H9 (cell line): ENCODE measurements at regions not wholly inside any gene's neighbourhood (a gene's known extent, or its start where the extent isn't known, plus 50 kb on each side); places are given as distances from the start of the nearest gene placed in this dataset.

Experiments
- DNase-seq: peaks from one replicate; pipeline ENCODE4 v3.0.0-alpha.2; 2017
- H2AFZ ChIP-seq: one replicate; pipeline ENCODE4 v1.6.1; 2013; ENCODE audit warnings: mild to moderate bottlenecking, low read length, control low read depth, moderate library complexity
- H2AK5ac ChIP-seq: 2 replicates; pipeline ENCODE4 v1.6.1; 2013; ENCODE audit warnings: low read length, control low read depth, mixed read lengths; ENCODE audit not compliant: insufficient read length
- H2BK120ac ChIP-seq: one replicate; pipeline ENCODE4 v1.6.1; 2013; ENCODE audit warnings: low read depth, mild to moderate bottlenecking, low read length, control low read depth, inconsistent platforms; ENCODE audit not compliant: poor library complexity, severe bottlenecking
- H2BK12ac ChIP-seq: 2 replicates; pipeline ENCODE4 v1.6.1; 2013; ENCODE audit warnings: low read length, control low read depth, mixed read lengths, low read depth; ENCODE audit not compliant: insufficient read length
- H2BK15ac ChIP-seq: 2 replicates; pipeline ENCODE4 v1.6.1; 2013; ENCODE audit warnings: low read depth, low read length, control low read depth
- H2BK20ac ChIP-seq: one replicate; pipeline ENCODE4 v1.6.1; 2013; ENCODE audit warnings: low read depth, mild to moderate bottlenecking, low read length, control low read depth, inconsistent platforms; ENCODE audit not compliant: poor library complexity, severe bottlenecking
- H2BK5ac ChIP-seq: 2 replicates; pipeline ENCODE4 v1.6.1; 2013; ENCODE audit warnings: low read length, control low read depth, mixed read lengths; ENCODE audit not compliant: insufficient read length
- H3K14ac ChIP-seq: 2 replicates; pipeline ENCODE4 v1.6.1; 2013; ENCODE audit warnings: low read length, control low read depth; ENCODE audit not compliant: insufficient read depth
- H3K18ac ChIP-seq: 2 replicates; pipeline ENCODE4 v1.6.1; 2013; ENCODE audit warnings: low read depth, mild to moderate bottlenecking, mixed read lengths, low read length, control low read depth; ENCODE audit not compliant: insufficient read length
- H3K23ac ChIP-seq: 2 replicates; pipeline ENCODE4 v1.6.1; 2013; ENCODE audit warnings: low read length, control low read depth, mixed read lengths, low read depth; ENCODE audit not compliant: insufficient read length
- H3K23me2 ChIP-seq: 2 replicates; pipeline ENCODE4 v1.6.1; 2013; ENCODE audit warnings: low read depth, mild to moderate bottlenecking, mixed read lengths, low read length, control low read depth; ENCODE audit not compliant: insufficient read length, poor library complexity, severe bottlenecking
- H3K27ac ChIP-seq: 2 replicates; pipeline ENCODE4 v1.5.1; 2013; ENCODE audit warnings: low read length, control low read depth, mixed read lengths, low read depth; ENCODE audit not compliant: insufficient read length
- H3K27me3 ChIP-seq: 2 replicates; pipeline ENCODE4 v1.6.1; 2013; ENCODE audit warnings: low read length, control low read depth, inconsistent platforms; ENCODE audit not compliant: insufficient read depth
- H3K4ac ChIP-seq: 2 replicates; pipeline ENCODE4 v1.6.1; 2013; ENCODE audit warnings: low read depth, mild to moderate bottlenecking, control low read depth, inconsistent platforms, low read length, moderate library complexity
- H3K4me1 ChIP-seq: 2 replicates; pipeline ENCODE4 v1.6.1; 2013; ENCODE audit warnings: low read length, control low read depth, inconsistent platforms; ENCODE audit not compliant: insufficient read depth
- H3K4me2 ChIP-seq: 2 replicates; pipeline ENCODE4 v1.6.1; 2013; ENCODE audit warnings: low read length, control low read depth, mixed read lengths; ENCODE audit not compliant: insufficient read length, insufficient read depth
- H3K56ac ChIP-seq: 2 replicates; pipeline ENCODE4 v1.6.1; 2013; ENCODE audit warnings: low read depth, mild to moderate bottlenecking, mixed read lengths, low read length, control low read depth; ENCODE audit not compliant: insufficient read length
- H3K79me1 ChIP-seq: 2 replicates; pipeline ENCODE4 v1.6.1; 2013; ENCODE audit warnings: low read depth, mild to moderate bottlenecking, moderate library complexity, low read length, control low read depth, inconsistent platforms; ENCODE audit not compliant: insufficient read depth, poor library complexity, severe bottlenecking
- H3K79me2 ChIP-seq: 2 replicates; pipeline ENCODE4 v1.6.1; 2013; ENCODE audit warnings: low read length, control low read depth, inconsistent platforms; ENCODE audit not compliant: insufficient read depth
- H3K9ac ChIP-seq: 2 replicates; pipeline ENCODE4 v1.6.1; 2013; ENCODE audit warnings: low read length, control low read depth, mixed read lengths; ENCODE audit not compliant: insufficient read length; ENCODE audit errors: extremely low read depth
- H3K9me3 ChIP-seq: one replicate; pipeline ENCODE4 v1.6.1; 2013; ENCODE audit warnings: low read depth, low read length, inconsistent platforms; ENCODE audit not compliant: control insufficient read depth
- H3T11ph ChIP-seq: one replicate; pipeline ENCODE4 v1.6.1; 2013; ENCODE audit warnings: mild to moderate bottlenecking, low read length, control low read depth, inconsistent platforms
- H4K20me1 ChIP-seq: one replicate; pipeline ENCODE4 v1.6.1; 2013; ENCODE audit not compliant: control insufficient read depth, insufficient read length, insufficient read depth
- H4K5ac ChIP-seq: 2 replicates; pipeline ENCODE4 v1.6.1; 2013; ENCODE audit warnings: low read depth, mild to moderate bottlenecking, mixed read lengths, low read length, control low read depth; ENCODE audit not compliant: insufficient read length
- H4K8ac ChIP-seq: replicated peaks from 2 replicates; pipeline ENCODE4 v1.6.1; 2013; ENCODE audit warnings: low read length, control low read depth, mixed read lengths, low read depth; ENCODE audit not compliant: insufficient read length
- H4K91ac ChIP-seq: 2 replicates; pipeline ENCODE4 v1.6.1; 2013; ENCODE audit warnings: low read depth, mild to moderate bottlenecking, moderate library complexity, mixed read lengths, low read length, control low read depth; ENCODE audit not compliant: insufficient read length
- H3K27ac Mint-ChIP-seq, 3 experiments: 2 replicates in 2 of 3; 3 replicates in 1 of 3; pipeline ENCODE4 v1.8.0; 2020 to 2021; ENCODE audit warnings: mixed read lengths in 3 of 3, mild to moderate bottlenecking in 1 of 3, moderate library complexity in 1 of 3
- H3K27me3 Mint-ChIP-seq: 2 replicates; pipeline ENCODE4 v1.8.0; 2021; ENCODE audit warnings: low read depth, mild to moderate bottlenecking, moderate library complexity, mixed read lengths
- H3K36me3 Mint-ChIP-seq, 3 experiments: 2 replicates in 2 of 3; 3 replicates in 1 of 3; pipeline ENCODE4 v1.8.0; 2020 to 2021; ENCODE audit warnings: low read depth in 3 of 3, mixed read lengths in 3 of 3; ENCODE audit not compliant: insufficient read depth in 1 of 3
- H3K4me1 Mint-ChIP-seq, 2 experiments: 2 replicates each; pipeline ENCODE4 v1.8.0; 2020; ENCODE audit warnings: mixed read lengths in 2 of 2
- H3K4me3 Mint-ChIP-seq, 2 experiments: 2 replicates in 1 of 2; 3 replicates in 1 of 2; pipeline ENCODE4 v1.8.0; 2020 to 2021; ENCODE audit warnings: mild to moderate bottlenecking in 2 of 2, mixed read lengths in 2 of 2, moderate library complexity in 1 of 2
- H3K9me3 Mint-ChIP-seq, 2 experiments: 2 replicates in 1 of 2; 3 replicates in 1 of 2; pipeline ENCODE4 v1.8.0; 2020; ENCODE audit warnings: mild to moderate bottlenecking in 2 of 2, mixed read lengths in 2 of 2, moderate library complexity in 1 of 2
- WGBS: extraction: QIAGEN DNeasy Blood & Tissue Kit; methylation state at CpG from one replicate; pipeline ENCODE4 v1.1.7; 2013; ENCODE audit warnings: missing lambda C conversion rate, low lambda C conversion rate, mixed read lengths; ENCODE audit not compliant: insufficient read length; ENCODE audit errors: extremely low coverage; 5-methylcytosine and 5-hydroxymethylcytosine counted together
- TF ChIP-seq, protein P1 (sequence below): fragments of 200-600 bp; sonication (generic); conservative IDR thresholded peaks from 3 replicates; pipeline ENCODE4 v1.8.0; 2021; ENCODE audit warnings: antibody characterized with exemption, mild to moderate bottlenecking

DNA sequence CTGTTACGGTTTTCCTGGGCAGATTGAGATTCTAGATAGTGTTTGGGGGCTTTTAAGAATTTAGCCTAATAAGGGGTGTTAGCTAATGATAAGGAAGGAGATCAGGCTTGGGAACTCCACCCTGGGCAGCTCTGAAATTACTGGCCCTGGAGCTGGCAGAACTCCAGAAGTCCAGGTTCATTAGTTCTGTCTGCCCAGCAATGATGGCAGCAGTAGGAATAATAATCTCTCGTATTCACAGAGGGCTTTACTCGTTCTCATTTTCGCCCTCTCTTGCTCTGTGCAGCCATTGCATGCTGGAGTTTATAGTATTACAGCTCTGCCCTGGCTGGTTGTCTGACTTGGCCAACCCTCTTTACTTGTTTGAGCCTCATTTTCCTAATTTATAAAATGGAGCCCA, 216.0 kb downstream of the HAPSTR1 start:
- Histone ChIP-seq H4K8ac (no peak overlapping the region), H4K91ac (no peak overlapping the region), H4K20me1 (no peaks in the 10 kb centered on the region), H3K14ac (no peak overlapping the region), H3K9ac (no peak overlapping the region), H3K23me2 (no peaks in the 10 kb centered on the region), H3K79me1 (no peaks in the 10 kb centered on the region), H3K27me3 (no peaks in the 10 kb centered on the region; the same call in 1 of the 2 replicates), H3K4ac (no peak overlapping the region), H2BK5ac (no peak overlapping the region), H3K4me2 (no peak overlapping the region), H2BK12ac (no peak overlapping the region), H2AK5ac (no peak overlapping the region), H4K5ac (no peak overlapping the region), H3K23ac (no peak overlapping the region), H3K18ac (no peak overlapping the region), H3K4me1 (peaks cover 3% of the 10 kb centered on the region; the same call in 1 of the 2 replicates), H3T11ph (no peak overlapping the region), H2BK120ac (no peak overlapping the region), H3K79me2 (no peaks in the 10 kb centered on the region), H2BK15ac (no peak overlapping the region), H2BK20ac (no peak overlapping the region), H3K56ac (no peak overlapping the region), H3K9me3 (no peaks in the 10 kb centered on the region), H2AFZ (no peak overlapping the region), H3K27ac (no peak overlapping the region)
- H3K27ac Mint-ChIP-seq: no peak overlapping the region
- H3K4me3 Mint-ChIP-seq: no peak overlapping the region
- H3K4me1 Mint-ChIP-seq: peaks cover 5 to 9% of the 10 kb centered on the region in 2 experiments
- peaks cover 21% of the 10 kb centered on the region for H3K27me3 Mint-ChIP-seq
- TF ChIP-seq, protein P1, sequence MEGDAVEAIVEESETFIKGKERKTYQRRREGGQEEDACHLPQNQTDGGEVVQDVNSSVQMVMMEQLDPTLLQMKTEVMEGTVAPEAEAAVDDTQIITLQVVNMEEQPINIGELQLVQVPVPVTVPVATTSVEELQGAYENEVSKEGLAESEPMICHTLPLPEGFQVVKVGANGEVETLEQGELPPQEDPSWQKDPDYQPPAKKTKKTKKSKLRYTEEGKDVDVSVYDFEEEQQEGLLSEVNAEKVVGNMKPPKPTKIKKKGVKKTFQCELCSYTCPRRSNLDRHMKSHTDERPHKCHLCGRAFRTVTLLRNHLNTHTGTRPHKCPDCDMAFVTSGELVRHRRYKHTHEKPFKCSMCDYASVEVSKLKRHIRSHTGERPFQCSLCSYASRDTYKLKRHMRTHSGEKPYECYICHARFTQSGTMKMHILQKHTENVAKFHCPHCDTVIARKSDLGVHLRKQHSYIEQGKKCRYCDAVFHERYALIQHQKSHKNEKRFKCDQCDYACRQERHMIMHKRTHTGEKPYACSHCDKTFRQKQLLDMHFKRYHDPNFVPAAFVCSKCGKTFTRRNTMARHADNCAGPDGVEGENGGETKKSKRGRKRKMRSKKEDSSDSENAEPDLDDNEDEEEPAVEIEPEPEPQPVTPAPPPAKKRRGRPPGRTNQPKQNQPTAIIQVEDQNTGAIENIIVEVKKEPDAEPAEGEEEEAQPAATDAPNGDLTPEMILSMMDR: no peak
- WGBS: no CpG with 5 or more reads among the region's 4 CpGs
- H3K36me3 Mint-ChIP-seq: no peaks in the 10 kb centered on the region
- peaks cover 0 to 3% of the 10 kb centered on the region in 2 experiments; a peak in 1 of 5 replicates for H3K9me3 Mint-ChIP-seq
- no peak for DNase-seq
